CD8-positive, alpha-beta memory T cell (primary cell): ENCODE measurements at regions not wholly inside any gene's neighbourhood (a gene's known extent, or its start where the extent isn't known, plus 50 kb on each side); places are given as distances from the start of the nearest gene placed in this dataset.
A peak's percentile ranks its signal among the peaks of the same experiment; 100 is the strongest.

Source experiments
- CTCF ChIA-PET: fragments of 350-600 bp; sonication (Branson Sonifier 250); formaldehyde crosslinking; loops from one replicate; lab custom pipeline; 2021; ENCODE audit warnings: antibody characterized with exemption; lab: Charles Lee
- POLR2A ChIA-PET: fragments of 350-600 bp; sonication (Branson Sonifier 250); formaldehyde crosslinking; loops from one replicate; lab custom pipeline; 2021; ENCODE audit warnings: antibody characterized with exemption; lab: Charles Lee
- DNase-seq, 5 donors: peaks; one replicate each; pipeline versions ENCODE4 v3.0.0 to v3.0.0-alpha.2; 2020 to 2022; ENCODE audit warnings: mixed read lengths in 1 of 5
- H3K27ac ChIP-seq: one replicate; pipeline ENCODE4 v1.7.0; 2013; ENCODE audit warnings: low read depth, mild to moderate bottlenecking, low read length, moderate library complexity
- H3K27me3 ChIP-seq: 2 replicates; pipeline ENCODE4 v1.7.0; 2013; ENCODE audit warnings: low read length, mild to moderate bottlenecking; ENCODE audit not compliant: insufficient read depth, poor library complexity, severe bottlenecking
- H3K36me3 ChIP-seq: 2 replicates; pipeline ENCODE4 v1.7.0; 2013; ENCODE audit warnings: mild to moderate bottlenecking, low read length, moderate library complexity; ENCODE audit not compliant: insufficient read depth
- H3K4me1 ChIP-seq: 2 replicates; pipeline ENCODE4 v1.7.0; 2013; ENCODE audit warnings: mild to moderate bottlenecking, low read length, moderate library complexity; ENCODE audit not compliant: insufficient read depth
- H3K4me3 ChIP-seq: 2 replicates; pipeline ENCODE4 v1.7.0; 2013; ENCODE audit warnings: mild to moderate bottlenecking, low read length
- H3K9me3 ChIP-seq: 2 replicates; pipeline ENCODE4 v1.7.0; 2013; ENCODE audit warnings: mild to moderate bottlenecking, low read length
- H3K27ac Mint-ChIP-seq, 8 donors: one replicate each; pipeline ENCODE4 v1.8.0; 2020 to 2021; ENCODE audit warnings: mixed read lengths in 8 of 8, mild to moderate bottlenecking in 6 of 8, inconsistent platforms in 3 of 8, moderate library complexity in 3 of 8
- H3K27me3 Mint-ChIP-seq, 2 donors: one replicate each; pipeline ENCODE4 v1.8.0; 2020 to 2021; ENCODE audit warnings: mixed read lengths in 2 of 2, mild to moderate bottlenecking in 1 of 2, moderate library complexity in 1 of 2
- H3K36me3 Mint-ChIP-seq, 3 donors: one replicate each; pipeline ENCODE4 v1.8.0; 2020 to 2021; ENCODE audit warnings: mixed read lengths in 3 of 3, inconsistent platforms in 1 of 3, mild to moderate bottlenecking in 1 of 3
- H3K4me1 Mint-ChIP-seq, 3 donors: one replicate each; pipeline ENCODE4 v1.8.0; 2020 to 2021; ENCODE audit warnings: mixed read lengths in 3 of 3, inconsistent platforms in 1 of 3, mild to moderate bottlenecking in 1 of 3
- H3K4me3 Mint-ChIP-seq, 7 donors: one replicate each; pipeline ENCODE4 v1.8.0; 2020 to 2021; ENCODE audit warnings: mixed read lengths in 7 of 7, mild to moderate bottlenecking in 6 of 7, moderate library complexity in 4 of 7, inconsistent platforms in 2 of 7
- H3K9me3 Mint-ChIP-seq, 5 donors: one replicate each; pipeline ENCODE4 v1.8.0; 2020 to 2022; ENCODE audit warnings: mixed read lengths in 5 of 5, mild to moderate bottlenecking in 3 of 5, moderate library complexity in 2 of 5, inconsistent platforms in 1 of 5

GRCh38 chr5:74946471-74946870, 80.3 kb upstream of the FAM169A start:
- Mint-ChIP-seq H3K4me1 (peaks cover 4 to 10% (median 7%) of the 10 kb centered on the region in 3 donors), H3K27me3 (peaks cover 0 to 7% of the 10 kb centered on the region in 2 donors), H3K4me3 (no peak overlapping the region), H3K9me3 (no peaks in the 10 kb centered on the region), H3K36me3 (peaks cover 0 to 4% (median 0%) of the 10 kb centered on the region in 3 donors), H3K27ac (no peak overlapping the region)
- H3K36me3 ChIP-seq: no peaks in the 10 kb centered on the region
- H3K9me3 ChIP-seq: no peaks in the 10 kb centered on the region
- DNase-seq: no peak
- no peak overlapping the region for H3K4me3 ChIP-seq
- POLR2A ChIA-PET: no interaction called here
- CTCF ChIA-PET: interaction anchor here (1.4 kb wide), 1 partner anchor 11 kb away, joined by 4 read pairs; no protein-coding TSS in a partner anchor
- no peaks in the 10 kb centered on the region for H3K4me1 ChIP-seq
- H3K27me3 ChIP-seq: no peaks in the 10 kb centered on the region
- H3K27ac ChIP-seq: no peak overlapping the region

DNA sequence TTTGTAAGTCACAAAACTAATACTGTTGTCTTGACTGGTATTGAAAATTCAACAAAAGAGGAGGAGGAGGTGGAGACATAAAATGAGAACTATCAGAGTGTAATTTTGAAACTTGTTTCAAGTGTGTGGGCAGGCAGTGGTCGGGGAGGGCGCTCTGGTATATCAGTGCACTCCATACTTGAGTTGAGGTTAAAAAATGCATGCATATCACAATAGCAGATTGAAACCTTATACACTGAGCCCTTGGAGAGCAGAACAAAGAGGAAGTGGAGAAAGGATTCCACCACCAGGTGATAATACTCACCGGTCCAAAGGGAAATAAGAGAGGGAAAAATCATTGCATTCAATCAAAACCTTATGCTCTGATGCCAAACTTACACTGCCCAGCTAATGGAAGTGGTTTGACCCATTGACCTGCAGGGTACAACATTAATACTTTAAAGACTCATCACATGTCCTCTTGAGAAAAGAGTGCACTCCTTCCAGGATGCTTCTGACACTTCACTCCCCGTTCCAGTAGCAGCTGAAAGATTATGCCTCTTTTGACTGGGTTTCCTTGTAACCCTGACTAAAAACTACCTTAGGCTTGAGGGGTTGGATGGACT, 79.5 kb upstream of the FAM169A start:
- H3K4me3 Mint-ChIP-seq: no peak overlapping the region
- H3K36me3 ChIP-seq: no peaks in the 10 kb centered on the region
- H3K9me3 ChIP-seq: no peaks in the 10 kb centered on the region
- H3K9me3 Mint-ChIP-seq: no peaks in the 10 kb centered on the region
- no peaks in the 10 kb centered on the region for H3K4me1 ChIP-seq
- CTCF ChIA-PET: interaction anchor here (1.4 to 1.5 kb wide), 2 partner anchors 10 to 20 kb away, joined by 3 to 4 read pairs; no protein-coding TSS in a partner anchor
- H3K27ac Mint-ChIP-seq: peak overlapping the region in 3 of 8 donors; percentile 25 to 89 (median 49)
- H3K27me3 Mint-ChIP-seq: peaks cover 0 to 7% of the 10 kb centered on the region in 2 donors
- no peaks in the 10 kb centered on the region for H3K27me3 ChIP-seq
- H3K27ac ChIP-seq: no peak overlapping the region
- no peak overlapping the region for H3K4me3 ChIP-seq
- POLR2A ChIA-PET: no interaction called here
- peaks cover 4 to 10% (median 7%) of the 10 kb centered on the region in 3 donors for H3K4me1 Mint-ChIP-seq
- DNase-seq: no peak
- H3K36me3 Mint-ChIP-seq: peaks cover 0 to 2% (median 0%) of the 10 kb centered on the region in 3 donors

DNA sequence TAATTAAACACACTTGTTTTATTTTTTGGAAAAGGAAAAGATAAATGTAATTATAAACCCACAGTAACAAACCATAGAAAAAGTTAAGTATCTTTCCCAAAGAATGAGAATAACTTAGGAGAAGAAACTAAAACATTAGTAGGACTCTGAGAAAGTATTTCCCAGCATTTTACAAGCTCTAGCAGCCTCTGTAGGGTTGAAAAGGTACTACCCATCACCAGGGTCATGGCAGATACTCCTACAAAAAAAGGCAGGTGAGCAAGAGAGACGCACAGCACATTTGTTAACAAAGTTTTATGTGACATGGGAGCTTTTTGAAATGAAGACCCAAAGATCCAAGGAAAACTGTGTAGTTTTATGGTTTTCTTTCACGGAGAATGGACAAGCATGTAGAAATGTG, 77.7 kb upstream of the FAM169A start:
- no peaks in the 10 kb centered on the region for H3K36me3 ChIP-seq
- H3K4me3 ChIP-seq: no peak overlapping the region
- H3K27ac ChIP-seq: no peak overlapping the region
- DNase-seq: no peak
- no peaks in the 10 kb centered on the region for H3K9me3 ChIP-seq
- peaks cover 0 to 9% of the 10 kb centered on the region in 2 donors for H3K27me3 Mint-ChIP-seq
- no peak overlapping the region for H3K27ac Mint-ChIP-seq
- peaks cover 0 to 2% (median 0%) of the 10 kb centered on the region in 3 donors for H3K36me3 Mint-ChIP-seq
- POLR2A ChIA-PET: no interaction called here
- H3K9me3 Mint-ChIP-seq: no peaks in the 10 kb centered on the region
- H3K4me1 ChIP-seq: no peaks in the 10 kb centered on the region
- H3K4me1 Mint-ChIP-seq: peaks cover 4 to 11% (median 7%) of the 10 kb centered on the region in 3 donors
- CTCF ChIA-PET: no interaction called here
- no peaks in the 10 kb centered on the region for H3K27me3 ChIP-seq
- no peak overlapping the region for H3K4me3 Mint-ChIP-seq

DNA sequence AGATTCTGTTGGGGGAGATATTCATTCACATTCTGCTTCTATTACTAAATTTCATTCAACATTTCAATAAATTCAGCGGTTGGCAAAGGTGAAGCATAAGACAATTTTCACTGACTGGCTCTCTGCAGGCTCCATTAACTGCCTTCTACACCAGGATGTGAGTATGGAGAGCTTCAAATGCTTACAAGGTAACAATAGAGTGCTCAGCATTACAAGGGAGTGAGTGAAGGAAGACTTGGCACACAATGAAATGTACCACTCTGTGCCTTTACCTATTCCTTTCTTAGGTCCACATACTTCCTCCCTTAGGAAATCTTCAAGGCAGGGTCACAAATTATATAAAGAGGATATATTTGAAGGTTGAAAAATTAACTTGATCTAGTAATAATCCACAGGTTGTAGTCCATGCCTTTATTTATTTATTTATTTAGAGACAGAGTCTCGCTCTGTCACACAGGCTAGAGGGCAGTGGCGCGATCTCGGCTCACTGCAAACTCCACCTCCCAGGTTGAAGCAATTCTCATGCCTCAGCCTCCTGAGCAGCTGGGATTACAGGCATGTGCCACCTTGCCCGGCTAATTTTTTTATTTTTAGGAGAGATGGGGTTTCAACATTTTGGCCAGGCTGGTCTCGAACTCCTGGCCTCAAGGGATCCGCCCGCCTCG, 76.6 kb upstream of the FAM169A start:
- ChIA-PET CTCF (interaction anchor here (1.0 kb wide), 1 partner anchor 107 kb away, joined by 3 read pairs; no protein-coding TSS in a partner anchor), POLR2A (no interaction called here)
- no peak overlapping the region for H3K4me3 ChIP-seq
- no peaks in the 10 kb centered on the region for H3K36me3 ChIP-seq
- Mint-ChIP-seq H3K27me3 (peaks cover 0 to 5% of the 10 kb centered on the region in 2 donors), H3K9me3 (no peaks in the 10 kb centered on the region), H3K4me1 (peaks cover 7 to 20% (median 10%) of the 10 kb centered on the region in 3 donors), H3K4me3 (no peak overlapping the region), H3K27ac (no peak overlapping the region), H3K36me3 (no peaks in the 10 kb centered on the region)
- no peaks in the 10 kb centered on the region for H3K9me3 ChIP-seq
- no peak overlapping the region for H3K27ac ChIP-seq
- H3K4me1 ChIP-seq: no peaks in the 10 kb centered on the region
- no peak for DNase-seq
- no peaks in the 10 kb centered on the region for H3K27me3 ChIP-seq

GRCh38 chr5:74940782-74941353, 74.7 kb upstream of the FAM169A start:
- Mint-ChIP-seq H3K4me3 (no peak overlapping the region), H3K27ac (peak overlapping the region in 2 of 8 donors; percentile 16 to 51), H3K4me1 (peaks cover 7 to 30% (median 19%) of the 10 kb centered on the region in 3 donors), H3K27me3 (peaks cover 10 to 11% of the 10 kb centered on the region in 2 donors), H3K36me3 (no peaks in the 10 kb centered on the region), H3K9me3 (no peaks in the 10 kb centered on the region)
- CTCF ChIA-PET: interaction anchor here (0.8 kb wide), 1 partner anchor 16 kb away, joined by 4 read pairs; no protein-coding TSS in a partner anchor
- Histone ChIP-seq H3K4me1 (peaks cover under 1% of the 10 kb centered on the region), H3K27me3 (no peaks in the 10 kb centered on the region), H3K4me3 (no peak overlapping the region), H3K9me3 (no peaks in the 10 kb centered on the region), H3K27ac (no peak overlapping the region), H3K36me3 (no peaks in the 10 kb centered on the region)
- DNase-seq: no peak
- POLR2A ChIA-PET: no interaction called here

DNA sequence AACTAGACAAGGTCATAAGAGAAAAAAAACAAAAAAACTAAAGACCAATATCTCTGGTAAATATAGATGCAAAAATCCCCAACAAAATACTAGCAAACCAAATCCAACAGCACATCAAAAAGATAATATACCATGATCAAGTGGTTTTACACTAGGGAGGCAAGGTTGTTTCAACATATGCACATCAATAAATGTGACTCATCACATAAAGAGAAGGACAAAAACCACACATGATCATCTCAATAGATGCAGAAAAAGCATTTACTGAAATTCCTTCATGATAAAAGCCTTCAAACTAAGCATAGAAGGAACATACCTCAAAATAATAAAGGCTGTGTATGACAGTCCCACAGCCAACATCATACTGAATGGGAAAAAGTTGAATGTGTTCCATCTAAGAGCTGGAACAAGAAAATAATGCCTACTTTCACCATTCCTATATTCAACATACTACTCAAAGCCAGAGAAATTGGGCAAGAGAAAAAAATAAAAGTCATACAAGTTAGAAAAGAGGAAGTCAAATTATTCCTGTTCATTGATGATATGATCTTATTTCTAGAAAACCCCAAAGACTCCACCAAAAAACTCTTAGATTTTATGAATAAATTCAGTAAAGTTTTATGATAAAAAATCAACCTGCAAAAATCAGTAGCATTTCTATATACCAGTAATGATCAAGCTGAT, 72.2 kb upstream of the FAM169A start:
- no peak for DNase-seq
- ChIA-PET CTCF (no interaction called here), POLR2A (no interaction called here)
- no peak overlapping the region for H3K4me3 ChIP-seq
- peaks cover 20% of the 10 kb centered on the region for H3K4me1 ChIP-seq
- H3K27me3 ChIP-seq: no peaks in the 10 kb centered on the region
- no peak overlapping the region for H3K27ac Mint-ChIP-seq
- H3K9me3 Mint-ChIP-seq: no peaks in the 10 kb centered on the region
- H3K27me3 Mint-ChIP-seq: peaks cover 12% of the 10 kb centered on the region in 2 donors
- H3K4me3 Mint-ChIP-seq: no peak overlapping the region
- no peaks in the 10 kb centered on the region for H3K9me3 ChIP-seq
- H3K36me3 ChIP-seq: no peaks in the 10 kb centered on the region
- peaks cover 18 to 42% (median 33%) of the 10 kb centered on the region in 3 donors for H3K4me1 Mint-ChIP-seq
- H3K36me3 Mint-ChIP-seq: no peaks in the 10 kb centered on the region
- H3K27ac ChIP-seq: no peak overlapping the region

GRCh38 chr5:74935752-74936091, 69.5 kb upstream of the FAM169A start:
- H3K4me3 ChIP-seq: peak overlapping the region; percentile 10
- ChIA-PET POLR2A (interaction anchor here (0.9 to 1.0 kb wide), 2 partner anchors 17 to 117 kb away, joined by 3 to 5 read pairs; partner anchors contain the start of gene GCNT4), CTCF (interaction anchor here (0.8 to 2.1 kb wide), 15 partner anchors 10 to 415 kb away, joined by 3 to 18 read pairs (median 4); partner anchors contain the start of genes ANKRD31 and GCNT4)
- peaks cover 20% of the 10 kb centered on the region for H3K4me1 ChIP-seq
- peaks cover 12 to 16% of the 10 kb centered on the region in 2 donors for H3K27me3 Mint-ChIP-seq
- no peaks in the 10 kb centered on the region for H3K9me3 Mint-ChIP-seq
- peak overlapping the region; percentile 21 to 87 (median 72) for H3K4me3 Mint-ChIP-seq
- peak overlapping the region in 6 of 8 donors; percentile 26 to 83 (median 66) for H3K27ac Mint-ChIP-seq
- no peak for DNase-seq
- H3K27ac ChIP-seq: no peak overlapping the region
- H3K4me1 Mint-ChIP-seq: peaks cover 18 to 42% (median 33%) of the 10 kb centered on the region in 3 donors
- H3K36me3 ChIP-seq: no peaks in the 10 kb centered on the region
- no peaks in the 10 kb centered on the region for H3K9me3 ChIP-seq
- H3K36me3 Mint-ChIP-seq: no peaks in the 10 kb centered on the region
- H3K27me3 ChIP-seq: no peaks in the 10 kb centered on the region
